ENCODE measurements at regions not wholly inside any gene's neighbourhood (a gene's known extent, or its start where the extent isn't known, plus 50 kb on each side); places are given as distances from the start of the nearest gene placed in this dataset.

DNA sequence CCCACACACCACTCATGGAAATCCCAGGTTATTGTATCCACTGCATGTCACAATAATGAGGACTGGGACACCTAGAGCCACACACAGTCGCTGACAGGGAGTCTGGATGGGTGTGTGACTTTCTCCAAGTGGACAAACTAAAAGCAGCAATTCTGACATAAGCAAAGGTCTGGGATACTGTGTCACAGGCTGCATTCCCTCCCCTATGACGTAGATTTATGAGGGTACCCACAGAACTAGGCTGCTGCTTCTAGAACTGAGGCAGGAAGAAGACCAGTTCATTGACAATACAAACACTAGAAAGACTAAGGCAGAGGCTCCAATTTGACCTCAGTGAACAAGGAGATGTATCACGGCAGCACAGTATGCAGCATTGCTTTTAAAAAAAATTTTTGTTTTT is 63.6 kb upstream of the TBCA start:
- DNase-seq (ENCODE audit: low spot score), result no peak
- Mint-ChIP-seq H3K36me3 (ENCODE audit: low read depth) (no peaks in the 10 kb centered on the region), H3K4me3 (no peak overlapping the region), H3K9me3 (no peaks in the 10 kb centered on the region), H3K4me1 (ENCODE audit: low read depth) (peaks cover 3% of the 10 kb centered on the region), H3K27ac (no peak overlapping the region), H3K27me3 (ENCODE audit: low read depth) (peaks cover 56% of the 10 kb centered on the region)

DNA sequence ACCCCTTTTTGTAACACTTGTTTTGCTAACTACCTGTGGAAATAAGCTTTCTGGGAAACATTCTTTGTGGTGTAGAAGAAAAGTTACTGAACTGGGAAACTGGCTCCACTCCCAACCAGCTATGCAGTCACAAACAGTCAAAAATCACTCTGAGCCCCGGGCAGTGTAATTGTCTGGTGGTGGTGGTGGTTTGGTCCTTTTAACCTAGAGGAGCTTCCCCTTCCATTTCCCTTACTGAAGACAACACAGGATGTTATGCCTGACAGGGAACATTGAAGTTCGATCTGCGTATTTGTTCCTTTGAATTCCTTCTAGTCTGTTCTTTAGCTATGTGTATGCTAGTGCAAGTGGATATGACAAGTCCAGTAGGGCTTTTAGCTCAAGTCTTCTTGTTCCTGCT is 56.8 kb upstream of the TBCA start:
- H3K9me3 Mint-ChIP-seq, result no peaks in the 10 kb centered on the region
- no peak overlapping the region for H3K27ac Mint-ChIP-seq
- no peak for DNase-seq (ENCODE audit: low spot score)
- no peak overlapping the region for H3K4me3 Mint-ChIP-seq
- H3K27me3 Mint-ChIP-seq (ENCODE audit: low read depth), result peaks cover 26% of the 10 kb centered on the region
- H3K4me1 Mint-ChIP-seq (ENCODE audit: low read depth), result no peaks in the 10 kb centered on the region
- no peaks in the 10 kb centered on the region for H3K36me3 Mint-ChIP-seq (ENCODE audit: low read depth)

DNA sequence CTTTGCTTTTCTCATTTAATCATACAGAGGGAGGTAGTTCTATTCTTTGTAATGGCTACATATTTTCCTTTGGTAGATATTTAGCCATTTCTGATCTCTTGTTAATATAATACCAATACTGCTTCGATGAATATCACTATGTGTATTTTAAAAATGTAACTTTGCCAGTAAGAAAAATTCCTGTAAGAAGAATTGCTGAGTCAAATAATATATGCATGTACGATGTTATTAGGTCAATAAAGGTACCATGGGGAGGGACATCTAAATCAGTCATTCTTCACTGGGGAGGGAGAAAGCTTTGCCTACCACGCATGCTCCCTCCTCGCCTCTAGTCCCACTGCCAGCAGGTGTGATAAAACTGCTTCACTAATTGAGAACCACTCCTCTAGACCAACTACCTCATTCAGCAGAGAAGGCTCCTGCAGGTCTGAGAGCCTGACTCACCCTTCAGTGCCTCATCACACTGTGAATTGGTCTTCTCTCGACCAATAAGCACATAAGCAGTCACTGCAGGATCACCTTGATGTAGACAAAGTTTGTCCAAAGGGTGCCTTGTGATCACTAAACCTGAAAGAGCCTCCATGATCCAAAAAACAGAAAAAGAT is 56.1 kb upstream of the TBCA start:
- H3K9me3 Mint-ChIP-seq, result no peaks in the 10 kb centered on the region
- H3K4me3 Mint-ChIP-seq, result no peak overlapping the region
- no peaks in the 10 kb centered on the region for H3K4me1 Mint-ChIP-seq (ENCODE audit: low read depth)
- no peak for DNase-seq (ENCODE audit: low spot score)
- H3K27me3 Mint-ChIP-seq (ENCODE audit: low read depth), result peaks cover 28% of the 10 kb centered on the region
- H3K36me3 Mint-ChIP-seq (ENCODE audit: low read depth), result no peaks in the 10 kb centered on the region
- no peak overlapping the region for H3K27ac Mint-ChIP-seq

DNA sequence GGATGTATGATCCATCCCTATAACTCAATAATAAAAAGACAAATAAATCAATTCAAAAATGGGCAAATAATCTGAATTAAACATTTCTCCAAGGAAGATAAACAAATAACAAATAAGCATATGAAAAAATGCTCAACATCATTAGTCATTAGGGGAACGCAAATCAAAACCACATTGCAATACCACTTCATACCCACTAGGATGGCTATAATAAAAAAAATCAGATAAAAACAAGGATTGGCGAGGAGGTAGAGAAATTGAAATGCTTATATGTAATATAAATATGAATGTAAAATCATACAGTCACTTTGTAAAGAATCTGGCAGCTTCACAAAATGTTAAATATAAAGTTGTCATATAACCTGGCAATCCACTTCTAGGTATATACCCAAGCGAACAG is 52.3 kb upstream of the TBCA start:
- no peak overlapping the region for H3K27ac Mint-ChIP-seq
- H3K36me3 Mint-ChIP-seq (ENCODE audit: low read depth), result no peaks in the 10 kb centered on the region
- DNase-seq (ENCODE audit: low spot score), result no peak
- H3K9me3 Mint-ChIP-seq, result no peaks in the 10 kb centered on the region
- no peak overlapping the region for H3K4me3 Mint-ChIP-seq
- H3K4me1 Mint-ChIP-seq (ENCODE audit: low read depth), result no peaks in the 10 kb centered on the region
- H3K27me3 Mint-ChIP-seq (ENCODE audit: low read depth), result peaks cover 32% of the 10 kb centered on the region
